GM04503 (cell line): ENCODE measurements at regions not wholly inside any gene's neighbourhood (a gene's known extent, or its start where the extent isn't known, plus 50 kb on each side); places are given as distances from the start of the nearest gene placed in this dataset.

ENCODE experiments used
- DNase-seq: peaks from one replicate; pipeline ENCODE4 v3.0.0-alpha.2; 2012; ENCODE audit warnings: low read depth

DNA sequence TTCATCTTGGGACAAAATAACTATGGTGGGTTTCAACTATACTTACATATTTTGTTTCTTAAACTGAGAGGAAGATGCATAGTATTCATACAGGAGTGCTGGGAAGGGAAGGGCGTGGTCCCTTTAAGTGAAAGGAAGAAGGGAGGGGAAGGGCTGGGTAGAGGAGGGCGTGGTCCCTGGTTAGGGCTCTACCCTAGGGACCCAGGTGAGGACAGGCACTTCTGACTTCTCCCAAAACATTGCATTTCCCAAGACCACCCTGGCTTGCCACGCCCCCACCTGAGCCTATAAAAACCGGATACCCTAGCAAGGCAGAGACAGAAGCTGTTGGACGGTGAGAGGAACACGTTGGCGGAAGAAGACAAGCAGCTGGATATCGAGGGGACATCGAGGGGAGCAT, 157.6 kb upstream of the PLXNA4 start:
- DNase-seq = no peak

DNA sequence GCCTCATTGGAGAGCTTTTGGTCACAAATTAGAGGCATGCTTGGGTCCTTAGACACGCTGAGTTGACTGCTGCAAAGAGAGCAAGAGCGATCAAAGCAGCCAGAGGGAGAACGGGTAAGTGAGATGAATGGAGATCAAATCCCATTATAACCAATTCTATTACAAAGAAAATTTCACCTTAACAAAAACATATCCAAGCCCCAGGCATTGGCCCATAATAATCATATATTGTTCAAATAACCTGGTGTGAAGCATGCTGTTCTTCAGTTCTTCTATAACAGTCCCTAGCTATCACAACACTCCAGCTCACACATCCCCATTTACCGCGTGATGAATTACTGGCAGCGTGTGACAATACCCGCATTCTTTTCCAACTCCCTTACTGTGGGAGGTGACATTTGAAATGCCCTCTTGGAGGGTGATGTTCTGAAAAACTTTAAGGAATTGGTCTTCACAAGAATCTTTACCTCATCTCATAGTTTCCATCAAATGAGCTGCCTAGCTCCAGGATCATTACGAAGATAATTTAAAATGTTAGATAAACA, 156.1 kb upstream of the PLXNA4 start:
- DNase-seq = no peak

DNA sequence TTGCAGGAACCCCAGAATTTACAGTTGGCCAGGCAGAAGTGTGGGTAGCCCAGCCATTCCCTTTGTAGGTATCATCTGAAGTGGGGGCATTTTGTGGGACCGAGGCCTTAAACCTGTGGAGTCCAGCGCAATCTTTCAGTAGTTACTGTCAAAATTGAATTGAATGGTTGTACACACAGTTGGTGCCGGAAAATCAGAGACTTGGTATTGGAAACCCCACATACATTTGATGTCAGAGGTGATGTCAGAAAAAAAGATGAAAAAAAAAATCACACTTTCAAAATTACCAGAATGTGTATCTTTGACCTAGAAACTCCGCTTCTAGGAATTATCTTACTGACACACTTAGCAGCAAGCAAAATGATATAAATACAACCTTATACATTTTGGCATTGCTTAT, 153.8 kb upstream of the PLXNA4 start:
- no peak for DNase-seq

DNA sequence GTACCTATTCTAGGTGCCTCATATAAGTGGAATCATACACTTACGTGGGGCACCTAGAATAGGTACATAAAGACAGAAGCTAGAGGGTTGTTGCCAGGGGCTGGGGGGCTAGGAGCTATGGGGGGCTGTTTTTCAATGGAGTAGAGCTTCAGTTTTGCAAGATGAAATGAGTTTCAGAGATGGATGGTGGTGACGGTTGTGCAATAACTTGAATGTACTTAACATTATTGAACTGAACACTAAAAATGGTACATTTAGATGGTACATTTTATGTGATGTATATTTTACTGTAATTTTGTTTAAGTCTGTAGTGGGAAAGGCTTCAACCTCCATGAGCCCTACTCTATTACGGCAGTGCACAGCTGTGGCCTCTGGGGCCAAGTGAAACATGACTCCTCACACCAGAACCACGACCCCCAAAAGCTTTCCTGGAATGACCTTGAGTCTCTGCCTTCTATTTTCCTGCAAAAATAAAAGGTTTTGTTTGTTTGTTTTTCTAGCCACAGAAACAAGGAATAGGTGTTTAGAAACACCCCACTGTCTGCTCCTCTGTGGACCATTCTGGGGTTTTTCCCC, 147.3 kb upstream of the PLXNA4 start:
- DNase-seq = no peak

DNA sequence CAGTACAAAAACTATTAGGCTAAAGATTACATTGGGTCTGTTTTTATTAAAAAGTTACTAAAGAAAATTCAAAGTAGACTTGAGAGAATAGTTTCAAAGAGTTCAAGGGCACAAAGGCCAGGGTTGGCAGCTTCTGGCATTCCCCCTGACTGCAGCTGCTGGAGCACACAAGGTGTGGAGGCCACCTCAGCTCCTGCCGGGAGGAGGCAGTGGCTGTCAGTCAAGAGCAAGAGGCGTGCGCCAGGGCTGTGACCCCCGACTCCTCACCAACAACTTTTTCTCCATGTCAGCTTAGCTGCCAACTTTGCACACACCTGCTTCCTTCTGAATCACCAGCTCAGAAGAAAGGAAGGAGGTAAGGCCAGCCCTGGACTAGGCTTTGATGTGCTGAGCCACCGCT, 144.6 kb upstream of the PLXNA4 start:
- no peak for DNase-seq

DNA sequence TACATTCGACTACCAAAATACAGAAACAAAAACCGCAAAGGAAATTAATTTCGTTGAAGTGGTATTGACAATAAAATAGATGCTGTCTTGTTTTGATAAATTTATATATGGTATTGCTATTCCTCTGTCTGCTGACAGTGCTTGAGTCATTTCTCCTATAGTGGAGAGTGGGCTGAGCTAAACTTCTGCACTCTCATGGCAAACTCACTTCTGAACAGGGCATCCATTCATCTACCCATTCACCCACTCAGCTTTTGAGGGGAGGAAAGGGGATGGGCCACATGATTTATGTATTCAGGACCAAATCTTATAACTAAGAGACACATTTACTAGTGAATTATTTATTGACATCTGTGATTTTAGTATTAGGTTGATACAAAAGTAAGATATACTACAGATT, 137.6 kb upstream of the PLXNA4 start:
- DNase-seq = no peak

DNA sequence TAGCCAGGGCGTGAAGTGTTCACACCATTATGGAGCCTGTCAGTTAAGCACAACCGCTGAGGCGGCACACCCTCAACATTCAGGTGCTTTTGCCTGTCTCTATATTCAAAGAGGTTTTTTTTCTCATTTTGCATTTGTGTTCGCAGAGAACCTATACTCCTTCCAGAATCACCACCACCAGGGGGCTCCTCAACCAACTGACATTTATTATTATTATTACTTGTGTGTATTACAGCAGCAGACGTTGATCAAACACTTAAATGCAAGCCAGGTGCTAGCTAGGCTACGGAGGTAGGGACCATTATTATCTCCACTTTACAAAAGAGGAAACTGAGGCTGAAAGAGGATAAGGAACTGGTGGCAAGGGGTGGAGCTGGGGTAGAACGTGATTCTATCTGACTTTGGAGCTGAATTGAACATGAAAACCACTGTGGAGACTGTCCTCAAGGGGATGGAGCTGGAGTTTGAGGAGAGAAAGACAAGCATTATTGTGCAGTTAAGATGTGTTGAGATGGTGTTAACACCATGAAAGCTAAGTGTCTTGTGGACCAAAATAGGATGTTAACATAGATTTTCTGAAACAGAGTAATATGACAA, 133.8 kb upstream of the PLXNA4 start:
- no peak for DNase-seq

DNA sequence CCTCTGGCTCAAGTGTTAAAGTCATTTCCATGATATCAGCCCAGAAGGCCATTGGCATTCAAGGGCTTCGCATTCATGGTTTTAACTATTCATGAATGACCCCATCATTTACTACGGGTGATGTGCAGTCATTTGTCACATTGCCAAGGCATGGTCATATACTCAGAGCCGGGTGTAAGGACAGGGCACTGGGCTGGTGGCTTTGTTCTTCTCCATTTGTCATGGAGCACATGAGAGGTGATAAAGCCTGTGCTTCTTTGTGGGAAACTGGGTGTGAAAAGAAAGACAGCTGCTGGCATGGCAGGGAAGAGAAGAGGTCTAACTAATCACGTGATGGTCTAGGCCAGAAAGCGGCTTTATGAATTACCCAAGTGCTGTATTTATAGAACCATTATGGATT, 132.2 kb upstream of the PLXNA4 start:
- no peak for DNase-seq

DNA sequence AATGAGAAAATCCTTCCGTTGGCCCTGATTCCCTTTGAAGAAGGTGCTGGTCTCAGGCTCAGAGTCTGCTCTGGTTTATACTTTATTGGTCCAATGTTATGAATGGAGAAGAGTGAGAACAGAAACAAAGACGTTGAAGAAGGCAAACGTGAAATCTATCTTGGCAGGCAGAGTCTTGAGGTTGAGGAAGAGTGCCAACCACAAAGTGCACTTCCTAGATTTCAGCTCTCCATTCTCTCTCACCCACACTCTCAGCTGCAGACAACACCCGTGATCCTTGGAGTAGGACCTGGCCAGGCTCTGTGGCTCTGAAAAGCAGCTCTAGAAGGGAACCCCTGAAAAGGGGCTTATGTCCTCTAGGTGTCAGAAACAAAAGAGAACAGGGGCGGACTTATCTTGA, 128.9 kb upstream of the PLXNA4 start:
- DNase-seq = no peak

DNA sequence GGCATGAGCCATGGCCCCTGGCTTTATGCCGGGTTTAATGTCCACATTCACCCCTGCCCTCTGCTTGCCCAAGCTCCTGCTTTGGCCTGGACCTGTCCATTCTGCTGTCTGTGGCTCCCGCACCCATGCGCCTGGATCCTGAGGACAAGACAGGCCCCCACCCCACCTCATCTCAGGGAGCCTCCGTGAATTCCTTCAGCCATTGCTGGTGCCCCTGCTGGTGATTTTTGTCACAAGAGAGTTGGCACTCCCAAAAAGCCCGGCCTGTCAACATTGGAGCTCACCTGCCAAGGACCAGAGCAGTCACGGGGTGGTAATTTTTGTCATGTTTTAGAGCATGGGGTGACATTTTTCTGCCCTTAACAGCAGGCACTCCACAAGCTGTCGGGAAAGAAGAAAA, 127.5 kb upstream of the PLXNA4 start:
- DNase-seq = no peak

DNA sequence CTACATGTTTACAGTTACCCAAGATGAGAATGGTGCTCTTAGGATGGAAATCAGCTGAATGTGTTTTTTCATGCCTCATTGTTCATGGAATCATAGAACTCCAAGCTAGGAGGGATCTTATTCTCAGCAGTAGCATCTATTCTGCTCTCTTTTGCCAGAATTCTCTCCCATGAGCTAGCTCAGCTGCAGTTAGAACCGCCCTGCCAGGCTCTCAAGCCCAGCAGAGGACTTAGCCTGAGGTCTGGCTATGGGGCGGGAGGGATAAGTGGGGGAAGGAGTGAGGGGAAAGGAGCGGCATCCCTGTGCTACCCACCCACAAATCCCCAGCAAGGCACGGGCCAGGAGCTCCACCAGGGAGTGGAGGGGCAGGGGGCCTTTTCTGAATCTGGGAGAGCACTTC, 120.7 kb upstream of the PLXNA4 start:
- no peak for DNase-seq

DNA sequence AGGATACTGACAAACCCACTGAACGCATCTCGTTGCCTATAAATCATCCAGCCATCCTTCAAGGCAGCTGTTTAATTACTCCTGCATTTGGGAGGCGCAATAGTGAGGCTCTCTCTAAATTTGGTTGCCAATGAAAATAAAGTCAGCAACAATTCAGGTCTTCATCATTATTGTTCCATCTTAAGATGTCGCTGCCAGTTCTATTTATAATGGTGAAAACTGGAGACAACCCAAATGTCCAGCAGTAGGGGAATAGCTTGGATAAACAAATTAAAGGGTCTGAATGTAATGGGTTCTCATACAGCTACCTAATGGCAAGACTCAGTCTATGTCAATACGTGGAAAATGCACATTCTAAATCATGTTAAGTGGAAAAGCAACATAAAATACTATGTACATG, 120.1 kb upstream of the PLXNA4 start:
- DNase-seq = no peak

DNA sequence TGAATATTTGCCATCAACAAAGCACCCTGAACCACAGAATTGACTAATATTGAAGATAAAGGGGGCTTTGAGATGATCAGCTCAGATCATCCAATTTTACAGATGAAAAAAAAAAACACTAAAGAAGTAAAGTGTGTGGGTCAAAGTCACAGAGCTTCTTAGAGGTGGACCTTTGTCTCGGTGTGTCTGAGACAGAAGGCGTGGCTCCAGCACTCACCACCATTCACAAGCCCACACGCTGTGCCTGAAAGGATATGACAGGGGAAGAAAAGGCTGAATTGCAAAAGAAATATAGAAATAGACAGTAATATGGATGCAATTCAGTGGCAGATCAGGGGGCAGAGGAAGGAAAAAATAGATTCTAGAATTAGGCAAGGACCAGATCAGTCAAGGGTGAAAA, 114.9 kb upstream of the PLXNA4 start:
- DNase-seq = no peak

DNA sequence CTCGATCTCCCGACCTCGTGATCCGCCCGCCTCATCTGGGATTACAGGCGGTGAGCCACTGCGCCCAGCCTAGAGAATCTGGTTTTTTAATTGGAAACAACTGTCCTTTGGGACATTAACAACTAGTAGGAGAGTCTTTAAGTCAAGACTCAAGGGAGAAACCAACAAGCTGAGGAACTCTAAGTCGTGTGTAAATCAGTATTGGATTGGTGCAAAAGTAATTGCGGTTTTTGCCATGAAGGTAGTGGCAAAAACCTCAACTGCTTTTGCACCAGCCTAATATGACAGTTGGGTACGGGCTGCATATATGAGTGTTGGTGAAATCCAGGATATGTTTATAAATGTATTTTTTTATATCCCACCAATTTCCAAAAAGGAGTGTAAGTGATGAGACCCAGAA, 113.9 kb upstream of the PLXNA4 start:
- no peak for DNase-seq

DNA sequence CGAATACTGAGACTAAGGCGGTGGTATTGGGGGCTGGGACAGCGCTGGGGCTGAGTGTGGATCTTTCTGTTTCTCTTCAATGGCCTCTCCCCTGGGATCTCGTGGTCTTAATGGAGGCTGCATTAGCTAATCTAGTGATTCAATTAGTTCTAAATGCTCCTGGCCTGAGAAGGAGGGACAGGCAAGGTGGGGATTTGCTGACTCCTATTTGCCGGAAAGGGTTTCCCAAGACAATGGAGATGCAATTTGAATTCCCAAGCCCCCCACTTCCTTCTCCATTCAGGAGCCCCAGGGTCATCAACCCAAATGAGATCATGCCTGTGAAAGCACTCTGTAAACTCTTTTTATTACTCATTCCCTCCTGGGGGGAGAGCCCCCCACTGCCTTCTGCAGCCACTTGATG, 111.7 kb upstream of the PLXNA4 start:
- DNase-seq = no peak

DNA sequence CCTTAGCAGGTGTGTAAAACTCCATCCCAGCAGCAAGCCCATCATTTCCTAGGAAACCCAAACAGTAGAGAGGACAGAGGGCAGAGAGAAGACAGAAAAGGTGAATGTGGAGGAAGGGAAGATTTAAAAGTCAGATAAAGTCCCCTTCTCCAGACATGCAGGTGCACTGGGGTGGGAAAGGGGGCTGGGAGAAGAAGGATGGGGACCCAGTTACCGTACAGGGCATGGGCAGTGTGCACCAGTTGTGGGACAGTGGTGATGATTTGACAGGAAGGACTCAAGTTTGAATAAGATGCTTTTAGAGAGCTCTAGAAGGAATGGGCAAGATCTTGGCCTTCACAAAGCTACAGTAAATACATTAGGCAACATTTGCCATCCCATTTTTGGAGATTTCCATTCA, 110.7 kb upstream of the PLXNA4 start:
- no peak for DNase-seq

DNA sequence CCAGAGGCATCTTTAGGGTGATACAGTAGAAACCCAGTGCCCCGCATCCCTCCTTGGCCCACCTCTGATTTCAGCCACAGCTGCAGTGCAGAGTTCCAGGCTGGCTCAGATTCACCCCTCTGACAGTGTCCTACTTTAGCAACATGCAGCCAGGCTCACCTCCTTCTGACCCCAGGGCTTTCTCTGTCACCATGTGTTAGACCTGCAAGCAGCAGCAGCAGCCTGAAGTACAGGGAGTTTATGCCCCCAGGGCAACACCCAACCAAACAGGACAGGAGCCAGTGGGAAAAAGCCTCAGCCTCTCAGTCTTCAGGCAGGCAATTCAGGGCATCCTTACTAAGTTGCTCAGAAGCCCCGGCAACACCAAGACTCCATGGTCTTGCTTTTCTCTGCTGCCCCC, 109.0 kb upstream of the PLXNA4 start:
- DNase-seq = no peak

DNA sequence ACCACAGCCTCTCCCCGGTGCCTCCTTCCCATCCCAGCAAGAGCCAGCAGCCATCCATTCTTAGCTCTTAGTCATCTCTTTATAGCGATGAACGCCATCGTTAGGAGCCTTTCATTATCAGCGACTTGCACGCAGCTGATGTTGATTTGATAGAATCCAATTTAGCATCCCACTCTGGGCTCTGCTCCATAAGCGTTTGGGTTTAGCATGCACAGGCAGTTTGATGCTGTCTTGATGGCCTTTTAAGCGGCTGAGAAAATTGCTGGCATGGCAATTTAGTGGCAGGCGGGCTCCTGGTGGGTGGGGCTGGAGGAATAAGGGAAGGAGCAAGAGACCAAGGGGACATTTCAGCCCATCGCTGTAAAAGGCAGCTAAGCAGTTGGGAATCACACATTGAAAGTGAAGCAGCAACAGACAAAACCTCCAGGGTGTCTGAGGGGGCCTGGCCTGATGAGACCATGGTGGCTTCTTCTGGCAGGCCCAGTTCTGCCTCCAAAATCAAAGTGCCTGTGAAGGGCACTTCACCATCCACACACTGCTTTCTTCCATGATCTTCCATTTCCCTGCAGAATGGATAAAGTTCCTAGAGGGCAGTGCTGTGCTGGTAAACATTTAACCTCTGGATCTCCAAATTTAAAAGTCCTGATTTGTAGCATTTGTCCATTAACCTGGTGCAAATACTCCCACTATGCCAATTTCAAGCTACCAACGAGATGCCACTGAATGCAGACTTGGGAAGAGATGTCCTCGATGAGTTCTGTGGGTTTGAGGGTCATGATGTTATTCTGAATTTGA, 107.8 kb upstream of the PLXNA4 start:
- DNase-seq = no peak

DNA sequence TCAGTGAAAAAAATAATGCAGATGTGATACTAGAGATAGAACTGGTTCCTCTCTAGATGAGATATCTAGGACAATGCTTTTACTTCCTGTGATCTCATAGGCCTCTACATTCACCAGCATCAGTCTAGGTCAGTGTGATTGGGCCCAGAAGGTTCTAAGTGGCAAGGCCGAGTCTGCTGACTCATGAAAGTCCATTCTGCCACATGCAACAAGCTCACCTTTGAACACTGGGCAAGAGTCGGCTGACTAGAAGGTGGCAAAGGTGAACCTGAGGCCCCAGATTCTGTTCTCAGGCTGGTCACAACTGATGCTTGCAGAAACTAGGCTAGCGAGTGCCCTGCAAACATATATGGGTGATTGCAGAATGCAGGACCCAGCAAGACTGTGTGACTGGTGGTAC, 105.7 kb upstream of the PLXNA4 start:
- no peak for DNase-seq

DNA sequence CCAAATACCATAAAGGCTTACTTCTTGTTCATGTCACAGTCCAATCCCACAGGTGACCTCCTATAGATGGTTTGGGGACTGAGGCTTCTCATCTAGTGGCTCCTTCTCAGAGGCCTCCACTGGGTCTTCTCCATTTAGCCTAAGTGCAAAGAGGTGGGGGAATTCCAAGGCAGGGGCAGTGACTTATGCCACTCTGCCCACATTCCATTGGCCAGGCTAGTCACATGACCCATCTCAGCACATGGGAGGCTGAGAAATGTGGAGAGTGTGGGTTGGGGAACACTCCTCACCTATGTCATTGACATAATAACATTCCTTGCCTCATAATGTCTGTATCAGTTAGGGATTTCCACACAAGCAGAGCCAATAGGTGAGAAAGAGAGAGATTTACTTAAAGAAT, 104.3 kb upstream of the PLXNA4 start:
- DNase-seq = no peak

DNA sequence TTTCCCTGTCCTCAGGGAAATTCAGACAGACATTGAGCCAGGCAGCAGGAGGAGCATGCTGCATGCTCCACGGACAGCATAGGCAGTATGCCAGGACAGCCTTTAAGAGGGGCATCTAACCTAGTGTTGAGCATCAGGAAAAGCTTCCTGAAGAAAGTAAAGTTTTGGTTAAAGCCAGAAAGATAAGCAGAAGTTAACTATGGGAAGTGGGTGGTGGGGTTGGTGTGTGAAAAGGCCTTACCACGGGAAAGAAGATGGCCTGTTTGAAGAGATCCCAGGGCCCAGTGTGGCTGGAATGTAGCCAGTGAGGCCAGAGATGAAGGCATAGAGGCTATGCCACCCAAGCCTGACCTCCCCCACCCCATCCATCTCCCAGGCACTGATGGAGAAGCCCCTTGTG, 102.4 kb upstream of the PLXNA4 start:
- DNase-seq = no peak

DNA sequence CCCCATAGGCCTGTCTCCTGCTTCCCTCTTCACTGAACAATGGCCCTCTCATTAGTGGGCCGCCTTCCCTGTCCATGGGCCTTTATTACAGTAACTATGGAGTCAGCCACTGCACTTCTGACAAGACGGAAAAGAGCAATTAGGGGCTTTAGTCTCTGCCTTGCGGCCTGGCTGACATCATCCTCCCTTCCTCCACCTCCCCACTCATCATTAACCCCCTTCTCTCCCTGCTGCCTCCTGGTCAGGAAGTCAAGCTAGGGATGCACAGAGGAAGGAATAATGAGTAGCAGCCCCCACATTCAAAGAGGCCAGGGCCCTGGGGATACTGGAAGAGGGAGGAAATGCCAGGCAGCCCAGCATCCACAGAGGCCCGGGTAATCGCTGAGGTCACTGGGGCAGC, 101.6 kb upstream of the PLXNA4 start:
- no peak for DNase-seq

DNA sequence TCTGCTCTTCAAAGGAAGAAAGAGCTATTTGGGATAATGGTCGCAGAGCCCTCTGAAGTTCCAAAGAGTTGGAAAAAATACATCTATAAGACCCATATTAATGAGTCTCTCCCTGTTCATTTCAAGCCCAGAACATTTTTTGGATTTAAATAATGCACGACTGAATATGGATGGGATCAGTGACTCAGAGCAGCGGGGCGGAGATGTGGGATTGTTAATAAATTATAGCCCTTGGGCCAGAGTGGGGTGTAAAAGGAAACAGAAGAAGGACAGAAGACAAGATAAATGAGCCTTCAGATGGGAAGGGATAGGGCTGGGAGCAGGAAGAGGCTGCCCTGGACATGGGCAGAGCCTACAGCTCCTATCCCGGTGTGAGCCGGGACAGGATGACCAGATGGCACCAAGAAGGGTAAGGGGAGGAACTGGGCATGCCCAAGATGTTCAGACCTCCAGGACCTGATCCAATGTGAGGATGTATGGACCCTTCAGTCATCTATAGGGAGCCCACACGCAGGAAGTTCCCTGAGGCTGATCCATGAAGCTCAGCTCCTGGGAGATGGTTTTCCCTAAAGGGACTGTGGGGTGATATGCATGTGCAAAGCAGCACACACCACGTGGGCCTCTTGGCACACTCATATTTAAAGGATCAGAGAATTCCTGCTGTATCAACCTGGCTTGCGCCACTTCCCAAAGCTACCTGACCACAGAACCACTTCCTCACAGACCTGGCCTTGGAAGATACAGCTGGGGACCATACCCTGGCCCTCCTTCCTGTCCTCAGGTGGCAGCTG, 96.1 kb upstream of the PLXNA4 start:
- no peak for DNase-seq
